ENCODE measurements at regions not wholly inside any gene's neighbourhood (a gene's known extent, or its start where the extent isn't known, plus 50 kb on each side); places are given as distances from the start of the nearest gene placed in this dataset.

GRCh38 chr4:135824759-135825296 is 1623.2 kb upstream of the PABPC4L start:
- Histone ChIP-seq H3K9ac (ENCODE audit: low read length) (no peak overlapping the region), H2AK5ac (ENCODE audit: low read length, severe bottlenecking) (no peak overlapping the region)

DNA sequence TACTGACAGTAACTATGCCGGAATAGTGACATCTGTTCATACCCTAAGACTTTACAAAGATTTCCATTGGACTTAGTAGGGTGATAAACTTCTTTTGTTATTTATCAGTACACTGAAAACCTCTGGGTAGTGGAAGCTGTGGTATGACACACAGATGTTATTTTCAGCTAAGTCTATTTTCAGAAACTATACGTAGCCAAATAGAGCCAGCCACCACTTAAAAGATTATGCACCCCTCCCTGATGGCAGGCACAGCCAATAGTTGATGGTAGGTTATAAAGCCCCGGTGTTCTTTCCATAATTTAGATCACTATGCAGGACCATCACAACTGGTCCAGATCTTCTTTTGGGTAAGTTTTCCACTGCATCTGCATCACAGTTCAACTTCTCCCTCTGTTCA is 1603.2 kb upstream of the PABPC4L start:
- Histone ChIP-seq H3K14ac (ENCODE audit: low read length in 2 of 2) (no peak overlapping the region), H3K9ac (ENCODE audit: low read length) (no peak overlapping the region), H3K18ac (ENCODE audit: low read depth in 1 of 2, low read length in 2 of 2) (no peak overlapping the region), H4K91ac (ENCODE audit: low read length) (no peak overlapping the region), H2BK15ac (ENCODE audit: low read depth, poor library complexity, severe bottlenecking) (no peak overlapping the region), H3K4me1 (ENCODE audit: control insufficient read depth, insufficient read depth, low read depth, low read length) (no peaks in the 10 kb centered on the region), H3K23ac (ENCODE audit: low read length in 2 of 2) (no peak overlapping the region), H3K9me3 (ENCODE audit: control insufficient read depth, low read length) (no peaks in the 10 kb centered on the region), H3K4ac (ENCODE audit: low read depth in 1 of 2, low read length in 2 of 2) (no peak overlapping the region), H3K27ac (ENCODE audit: low read length, poor library complexity, severe bottlenecking) (no peak overlapping the region), H2AFZ (ENCODE audit: low read depth, low read length) (no peak overlapping the region), H3K4me3 (ENCODE audit: insufficient read depth in 1 of 2, low read depth in 1 of 2, low read length in 2 of 2) (no peak overlapping the region), H2BK5ac (ENCODE audit: low read depth, low read length, poor library complexity, severe bottlenecking) (no peak overlapping the region), H2BK12ac (ENCODE audit: low read length in 2 of 2) (no peak overlapping the region), H2AK5ac (ENCODE audit: low read length, severe bottlenecking) (no peak overlapping the region), H2BK120ac (ENCODE audit: low read depth, low read length) (no peak overlapping the region), H3K36me3 (ENCODE audit: control insufficient read depth in 1 of 2, insufficient read depth in 2 of 2, low read depth in 1 of 2, low read length in 2 of 2) (no peaks in the 10 kb centered on the region), H3K27me3 (ENCODE audit: control insufficient read depth in 1 of 2, insufficient read depth in 1 of 2, low read length in 2 of 2) (no peaks in the 10 kb centered on the region), H3K79me1 (replicated peaks; ENCODE audit: low read length, poor library complexity, severe bottlenecking) (no peaks in the 10 kb centered on the region), H3K4me2 (ENCODE audit: low read length, poor library complexity, severe bottlenecking) (no peak overlapping the region), H4K8ac (ENCODE audit: low read length) (no peak overlapping the region)
- 77% methylated on average over 2 of the region's 3 CpGs for WGBS
- DNase-seq = no peak

More at GRCh38 chr4:135824759-135825296, 1623.2 kb upstream of the PABPC4L start:
- no peak overlapping the region for H3K18ac ChIP-seq (ENCODE audit: low read depth in 1 of 2, low read length in 2 of 2)
- no peaks in the 10 kb centered on the region for H3K79me1 ChIP-seq (replicated peaks; ENCODE audit: low read length, poor library complexity, severe bottlenecking)
- no peak overlapping the region for H2BK120ac ChIP-seq (ENCODE audit: low read depth, low read length)
- no peak overlapping the region for H2BK15ac ChIP-seq (ENCODE audit: low read depth, poor library complexity, severe bottlenecking)
- H3K9me3 ChIP-seq (ENCODE audit: control insufficient read depth, low read length) = peaks cover 4% of the 10 kb centered on the region
- 67% methylated on average over 1 of the region's 3 CpGs for WGBS
- H4K91ac ChIP-seq (ENCODE audit: low read length) = no peak overlapping the region
- H2BK5ac ChIP-seq (ENCODE audit: low read depth, low read length, poor library complexity, severe bottlenecking) = no peak overlapping the region
- H3K27ac ChIP-seq (ENCODE audit: low read length, poor library complexity, severe bottlenecking) = no peak overlapping the region
- no peaks in the 10 kb centered on the region for H3K27me3 ChIP-seq (ENCODE audit: control insufficient read depth in 1 of 2, insufficient read depth in 1 of 2, low read length in 2 of 2)
- H3K36me3 ChIP-seq (ENCODE audit: control insufficient read depth in 1 of 2, insufficient read depth in 2 of 2, low read depth in 1 of 2, low read length in 2 of 2) = no peaks in the 10 kb centered on the region
- H3K14ac ChIP-seq (ENCODE audit: low read length in 2 of 2) = no peak overlapping the region
- no peak overlapping the region for H3K23ac ChIP-seq (ENCODE audit: low read length in 2 of 2)
- H3K4me2 ChIP-seq (ENCODE audit: low read length, poor library complexity, severe bottlenecking) = no peak overlapping the region
- H2AFZ ChIP-seq (ENCODE audit: low read depth, low read length) = no peak overlapping the region
- DNase-seq = no peak
- H2BK12ac ChIP-seq (ENCODE audit: low read length in 2 of 2) = no peak overlapping the region
- H3K4ac ChIP-seq (ENCODE audit: low read depth in 1 of 2, low read length in 2 of 2) = no peak overlapping the region
- H3K4me3 ChIP-seq (ENCODE audit: insufficient read depth in 1 of 2, low read depth in 1 of 2, low read length in 2 of 2) = no peak overlapping the region
- no peak overlapping the region for H4K8ac ChIP-seq (ENCODE audit: low read length)
- H3K4me1 ChIP-seq (ENCODE audit: control insufficient read depth, insufficient read depth, low read depth, low read length) = no peaks in the 10 kb centered on the region

DNA sequence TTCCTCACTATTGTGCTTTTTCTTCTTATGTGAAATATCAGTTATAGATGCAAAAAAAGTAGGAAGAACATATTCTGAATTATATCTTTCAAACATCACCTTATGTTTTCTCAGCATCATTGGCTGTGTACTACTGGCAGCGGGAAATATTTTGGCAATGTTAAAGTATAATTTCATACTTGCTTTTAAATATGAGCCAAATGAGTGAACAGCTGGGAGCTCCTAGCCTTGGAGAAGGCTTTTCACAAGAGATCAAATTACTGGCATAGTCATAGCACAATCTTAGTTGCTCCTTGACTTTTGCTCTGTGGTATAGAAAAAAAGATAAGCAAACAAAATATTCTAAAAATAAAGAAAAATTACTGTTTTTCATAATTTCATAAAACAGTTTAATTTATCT is 1575.8 kb upstream of the PABPC4L start:
- Histone ChIP-seq H3K27me3 (ENCODE audit: control insufficient read depth in 1 of 2, insufficient read depth in 1 of 2, low read length in 2 of 2) (no peaks in the 10 kb centered on the region), H3K14ac (ENCODE audit: low read length in 2 of 2) (no peak overlapping the region), H3K27ac (ENCODE audit: low read length, poor library complexity, severe bottlenecking) (no peak overlapping the region), H3K36me3 (ENCODE audit: control insufficient read depth in 1 of 2, insufficient read depth in 2 of 2, low read depth in 1 of 2, low read length in 2 of 2) (no peaks in the 10 kb centered on the region), H3K4ac (ENCODE audit: low read depth in 1 of 2, low read length in 2 of 2) (no peak overlapping the region), H3K4me1 (ENCODE audit: control insufficient read depth, insufficient read depth, low read depth, low read length) (no peaks in the 10 kb centered on the region), H3K79me1 (replicated peaks; ENCODE audit: low read length, poor library complexity, severe bottlenecking) (no peaks in the 10 kb centered on the region), H3K4me3 (ENCODE audit: insufficient read depth in 1 of 2, low read depth in 1 of 2, low read length in 2 of 2) (no peak overlapping the region), H3K9ac (ENCODE audit: low read length) (no peak overlapping the region), H4K91ac (ENCODE audit: low read length) (no peak overlapping the region), H4K8ac (ENCODE audit: low read length) (no peak overlapping the region), H2BK120ac (ENCODE audit: low read depth, low read length) (no peak overlapping the region), H3K23ac (ENCODE audit: low read length in 2 of 2) (no peak overlapping the region), H3K4me2 (ENCODE audit: low read length, poor library complexity, severe bottlenecking) (no peak overlapping the region), H3K9me3 (ENCODE audit: control insufficient read depth, low read length) (peaks cover 22% of the 10 kb centered on the region), H2AFZ (ENCODE audit: low read depth, low read length) (no peak overlapping the region), H2BK12ac (ENCODE audit: low read length in 2 of 2) (no peak overlapping the region), H2BK5ac (ENCODE audit: low read depth, low read length, poor library complexity, severe bottlenecking) (no peak overlapping the region), H2BK15ac (ENCODE audit: low read depth, poor library complexity, severe bottlenecking) (no peak overlapping the region), H2AK5ac (ENCODE audit: low read length, severe bottlenecking) (no peak overlapping the region), H3K18ac (ENCODE audit: low read depth in 1 of 2, low read length in 2 of 2) (no peak overlapping the region)
- no peak for DNase-seq
- no CpG with 5 or more reads among the region's 1 CpG for WGBS

GRCh38 chr4:135775909-135776308 is 1574.3 kb upstream of the PABPC4L start:
- no peak overlapping the region for H3K9ac ChIP-seq (ENCODE audit: low read length)
- H2BK5ac ChIP-seq (ENCODE audit: low read depth, low read length, poor library complexity, severe bottlenecking) = no peak overlapping the region
- H3K27ac ChIP-seq (ENCODE audit: low read length, poor library complexity, severe bottlenecking) = no peak overlapping the region
- no peak overlapping the region for H3K4me3 ChIP-seq (ENCODE audit: insufficient read depth in 1 of 2, low read depth in 1 of 2, low read length in 2 of 2)
- H3K4me2 ChIP-seq (ENCODE audit: low read length, poor library complexity, severe bottlenecking) = no peak overlapping the region
- H3K23ac ChIP-seq (ENCODE audit: low read length in 2 of 2) = no peak overlapping the region
- no peak overlapping the region for H3K18ac ChIP-seq (ENCODE audit: low read depth in 1 of 2, low read length in 2 of 2)
- WGBS = no CpG with 5 or more reads among the region's 1 CpG
- no peak overlapping the region for H2BK120ac ChIP-seq (ENCODE audit: low read depth, low read length)
- no peak overlapping the region for H2BK12ac ChIP-seq (ENCODE audit: low read length in 2 of 2)
- DNase-seq = no peak
- H2AFZ ChIP-seq (ENCODE audit: low read depth, low read length) = no peak overlapping the region
- H3K27me3 ChIP-seq (ENCODE audit: control insufficient read depth in 1 of 2, insufficient read depth in 1 of 2, low read length in 2 of 2) = no peaks in the 10 kb centered on the region
- H4K8ac ChIP-seq (ENCODE audit: low read length) = no peak overlapping the region
- H3K4me1 ChIP-seq (ENCODE audit: control insufficient read depth, insufficient read depth, low read depth, low read length) = no peaks in the 10 kb centered on the region
- H4K91ac ChIP-seq (ENCODE audit: low read length) = no peak overlapping the region
- no peak overlapping the region for H3K14ac ChIP-seq (ENCODE audit: low read length in 2 of 2)
- H3K9me3 ChIP-seq (ENCODE audit: control insufficient read depth, low read length) = peaks cover 19% of the 10 kb centered on the region
- H2AK5ac ChIP-seq (ENCODE audit: low read length, severe bottlenecking) = no peak overlapping the region
- no peak overlapping the region for H2BK15ac ChIP-seq (ENCODE audit: low read depth, poor library complexity, severe bottlenecking)
- no peaks in the 10 kb centered on the region for H3K36me3 ChIP-seq (ENCODE audit: control insufficient read depth in 1 of 2, insufficient read depth in 2 of 2, low read depth in 1 of 2, low read length in 2 of 2)
- no peak overlapping the region for H3K4ac ChIP-seq (ENCODE audit: low read depth in 1 of 2, low read length in 2 of 2)
- H3K79me1 ChIP-seq (replicated peaks; ENCODE audit: low read length, poor library complexity, severe bottlenecking) = no peaks in the 10 kb centered on the region
